GM19397 (cell line): ENCODE measurements at regions not wholly inside any gene's neighbourhood (a gene's known extent, or its start where the extent isn't known, plus 50 kb on each side); places are given as distances from the start of the nearest gene placed in this dataset.

Experiments
- ATAC-seq: cut with Tn5 transposase; IDR thresholded peaks from one replicate; pipeline ENCODE4 v1.9.1; 2021; ENCODE audit warnings: mild to moderate bottlenecking, moderate library complexity; ENCODE audit not compliant: unreplicated experiment

GRCh38 chr13:91284335-91284734 lies 63.2 kb upstream of the MIR17HG start:
- ATAC-seq, result no peak

- ATAC-seq, result no peak
Observed at GRCh38 chr13:91286317-91286716, 61.2 kb upstream of the MIR17HG start.

GRCh38 chr13:91291078-91291477 lies 56.4 kb upstream of the MIR17HG start:
- no peak for ATAC-seq

GRCh38 chr13:91292630-91293221 lies 54.8 kb upstream of the MIR17HG start:
- no peak for ATAC-seq

GRCh38 chr13:91295712-91296410 lies 51.6 kb upstream of the MIR17HG start:
- ATAC-seq, result no peak

GRCh38 chr13:91297503-91297902 lies 50.0 kb upstream of the MIR17HG start:
- ATAC-seq, result no peak
